ENCODE measurements at regions not wholly inside any gene's neighbourhood (a gene's known extent, or its start where the extent isn't known, plus 50 kb on each side); places are given as distances from the start of the nearest gene placed in this dataset.
A peak's percentile ranks its signal among the peaks of the same experiment; 100 is the strongest.

- TF ChIP-seq ZNF274 (IDR thresholded peaks at IDR 0.05; ENCODE audit: low read depth, low read length) (no peak), YY1 (IDR thresholded peaks at IDR 0.05; ENCODE audit: extremely low read depth, insufficient replicate concordance, low read depth, low read length) (no peak)
Observed at GRCh38 chr18:70385474-70385873, 96.6 kb downstream of the SOCS6 start (continued).

- H3K4me1 ChIP-seq (ENCODE audit: control insufficient read depth in 1 of 2, insufficient read depth in 2 of 2, low read length in 2 of 2) = peaks cover 46 to 74% of the 10 kb centered on the region in 2 experiments
- BruUV-seq (replicated peaks) = no TSS peak
- peak; percentile 80 for ATAC-seq
Observed at GRCh38 chr18:70384181-70384790, 95.4 kb downstream of the SOCS6 start.

More at GRCh38 chr18:70384181-70384790, 95.4 kb downstream of the SOCS6 start:
- H3K4me2 ChIP-seq (ENCODE audit: low read length) = peak overlapping the region; percentile 82
- H3K9me3 ChIP-seq (ENCODE audit: control insufficient read depth in 1 of 2, insufficient read depth in 1 of 2, low read depth in 1 of 2, low read length in 2 of 2) = peaks cover 0 to 4% of the 10 kb centered on the region in 2 experiments; a peak in 1 of 4 replicates
- no peaks in the 10 kb centered on the region for H3K9me2 ChIP-seq (ENCODE audit: insufficient read depth)
- no peaks in the 10 kb centered on the region for H3K27me3 ChIP-seq (ENCODE audit: insufficient read depth, low read length)
- H3K36me3 ChIP-seq (ENCODE audit: control insufficient read depth in 1 of 2, insufficient read depth in 2 of 2, low read length in 2 of 2) = peaks cover 0 to 9% of the 10 kb centered on the region in 2 experiments; a peak in 1 of 4 replicates
- peak overlapping the region; percentile 99 for H3K27ac ChIP-seq (ENCODE audit: low read depth, low read length)
- H2AFZ ChIP-seq (ENCODE audit: low read depth, low read length, poor library complexity, severe bottlenecking) = no peak overlapping the region
- peaks cover 15% of the 10 kb centered on the region; the same call in 1 of the 2 replicates for H3K79me2 ChIP-seq (ENCODE audit: insufficient read depth, low read length)
- peak; percentile 92 for DNase-seq (ENCODE audit: low read depth, low spot score)
- ChIA-PET POLR2A (interaction anchor here (0.8 to 5.6 kb wide), 11 partner anchors 12 to 189 kb away, joined by 3 to 50 read pairs (median 6); no protein-coding TSS in a partner anchor), CTCF (interaction anchor here (0.6 to 1.6 kb wide), 4 partner anchors 11 to 387 kb away, joined by 3 to 7 read pairs (median 4); no protein-coding TSS in a partner anchor), RAD21 (ENCODE audit: low non-redundant PET in 1 of 2, low total read pairs in 2 of 2, uncharacterized antibody in 2 of 2, unreplicated experiment in 2 of 2) (interaction anchor here (0.8 to 1.4 kb wide), 4 partner anchors 11 to 48 kb away, joined by 3 read pairs; no protein-coding TSS in a partner anchor)
- intact Hi-C loops (cut with micrococcal nuclease) = loop anchor here (1.0 to 2.0 kb wide), 3 partner anchors 27 to 97 kb away; no protein-coding TSS in a partner anchor
- peak overlapping the region; percentile 42 to 53 for H3K4me3 ChIP-seq (replicated peaks in 1 of 2; ENCODE audit: low read depth in 1 of 2, low read length in 2 of 2)
- H3K9ac ChIP-seq (ENCODE audit: low read length) = peak overlapping the region; percentile 73
- TF ChIP-seq POLR2AphosphoS5 (IDR thresholded peaks at IDR 0.05; ENCODE audit: low read depth, low read length) (peak; percentile 66), SIN3A (IDR thresholded peaks at IDR 0.05; ENCODE audit: low read depth) (no peak)
- H4K20me1 ChIP-seq (ENCODE audit: insufficient read depth) = no peaks in the 10 kb centered on the region

Measured in HCT116 (cell line).